Right ventricle myocardium inferior (tissue), 1 donor: ENCODE measurements at regions not wholly inside any gene's neighbourhood (a gene's known extent, or its start where the extent isn't known, plus 50 kb on each side); places are given as distances from the start of the nearest gene placed in this dataset.

Experiments
- ATAC-seq: fragments of 200-7000 bp; cut with Tn5 transposase; one replicate; pipeline ENCODE4 v1.9.1; 2020; ENCODE audit warnings: mild to moderate bottlenecking, moderate library complexity
- DNase-seq: peaks from one replicate; pipeline ENCODE4 v3.0.0; 2021; ENCODE audit errors: missing footprints
- intact Hi-C: fragments of 100-400 bp; cut with DNase I; formaldehyde crosslinking; loops from one replicate; pipeline ENCODE4 v1.11.0; 2022
- donor health status: DM: no; HTN: yes; CAD: no; lungs with severe emphysema.

DNA sequence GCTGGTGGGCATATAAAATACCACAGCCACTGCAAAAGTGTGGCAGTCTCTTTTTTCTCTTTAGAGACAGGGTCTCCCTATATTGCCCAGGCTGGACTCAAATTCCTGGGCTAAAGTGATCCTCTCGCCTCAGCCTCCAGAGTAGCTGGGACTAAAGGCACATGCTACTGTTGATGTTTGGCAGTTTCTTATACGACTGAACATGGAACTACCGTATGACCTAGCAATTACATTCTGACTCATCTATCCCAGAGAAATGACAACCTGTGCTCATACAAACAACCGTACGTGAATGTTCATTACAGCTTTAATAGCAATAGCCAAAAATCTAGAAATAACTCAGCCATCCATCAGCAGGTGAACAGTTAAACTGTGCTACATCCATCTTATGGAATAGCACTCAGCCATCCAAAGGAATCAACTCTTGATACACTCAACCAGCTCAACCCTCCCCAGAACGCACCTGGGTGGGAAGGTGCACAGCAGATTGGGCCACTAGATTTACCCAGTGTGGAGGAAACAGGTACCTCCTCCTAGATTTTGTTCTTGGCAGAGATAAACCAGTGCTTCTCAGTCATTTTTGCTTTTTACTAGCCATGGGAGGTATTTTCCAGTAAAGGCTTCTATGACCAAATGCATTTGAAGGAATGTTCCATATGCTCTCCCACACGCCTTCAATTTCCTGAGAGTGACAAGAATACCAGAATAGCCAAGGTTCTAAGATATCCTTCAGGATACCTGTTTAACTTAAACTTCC is 130.5 kb downstream of the MED15 start:
- no peak for ATAC-seq
- no peak for DNase-seq
- intact Hi-C loops: no loop called here

- ATAC-seq (no peak), DNase-seq (no peak)
- intact Hi-C loops: no loop called here
Observed at GRCh38 chr22:20638507-20638870, 131.1 kb downstream of the MED15 start.

DNA sequence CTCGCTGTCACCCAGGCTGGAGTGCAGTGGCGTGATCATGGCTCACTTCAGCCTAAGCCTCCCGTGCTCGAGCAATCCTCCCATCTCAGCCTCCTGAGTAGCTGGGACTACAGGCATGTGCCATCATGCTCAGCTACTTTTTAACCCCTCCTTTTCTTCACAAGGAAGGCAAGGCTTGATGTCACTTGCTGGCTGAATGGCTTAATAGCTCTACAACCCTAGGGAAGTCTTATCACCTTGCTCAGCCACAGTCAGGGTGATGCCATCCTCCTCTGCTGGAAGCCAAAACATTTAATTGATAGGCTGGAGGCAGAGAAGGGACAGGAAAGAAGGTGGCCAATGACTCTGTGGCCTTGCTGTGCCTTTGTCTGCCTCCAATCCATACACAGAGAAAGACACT is 131.9 kb downstream of the MED15 start:
- ATAC-seq (no peak), DNase-seq (no peak)
- intact Hi-C loops: no loop called here

DNA sequence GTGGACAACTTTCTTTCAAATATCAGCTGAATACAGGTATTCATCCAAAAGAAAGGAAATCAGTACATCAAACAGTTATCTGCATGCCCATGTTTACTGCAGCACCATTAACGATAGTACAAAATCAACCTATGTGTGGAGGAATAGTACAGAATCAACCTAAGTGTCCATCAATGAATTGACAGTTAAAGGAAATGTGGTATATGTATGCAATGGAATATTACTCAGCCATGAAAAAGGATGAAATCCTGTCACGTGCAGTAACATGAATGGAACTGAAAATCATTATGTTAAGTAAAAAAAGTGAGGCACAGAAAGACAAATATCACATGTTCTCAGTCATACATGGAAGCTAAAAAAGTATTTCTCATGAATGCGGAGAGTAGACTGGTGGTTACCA is 132.3 kb downstream of the MED15 start:
- intact Hi-C loops: no loop called here
- DNase-seq: no peak
- ATAC-seq: no peak

DNA sequence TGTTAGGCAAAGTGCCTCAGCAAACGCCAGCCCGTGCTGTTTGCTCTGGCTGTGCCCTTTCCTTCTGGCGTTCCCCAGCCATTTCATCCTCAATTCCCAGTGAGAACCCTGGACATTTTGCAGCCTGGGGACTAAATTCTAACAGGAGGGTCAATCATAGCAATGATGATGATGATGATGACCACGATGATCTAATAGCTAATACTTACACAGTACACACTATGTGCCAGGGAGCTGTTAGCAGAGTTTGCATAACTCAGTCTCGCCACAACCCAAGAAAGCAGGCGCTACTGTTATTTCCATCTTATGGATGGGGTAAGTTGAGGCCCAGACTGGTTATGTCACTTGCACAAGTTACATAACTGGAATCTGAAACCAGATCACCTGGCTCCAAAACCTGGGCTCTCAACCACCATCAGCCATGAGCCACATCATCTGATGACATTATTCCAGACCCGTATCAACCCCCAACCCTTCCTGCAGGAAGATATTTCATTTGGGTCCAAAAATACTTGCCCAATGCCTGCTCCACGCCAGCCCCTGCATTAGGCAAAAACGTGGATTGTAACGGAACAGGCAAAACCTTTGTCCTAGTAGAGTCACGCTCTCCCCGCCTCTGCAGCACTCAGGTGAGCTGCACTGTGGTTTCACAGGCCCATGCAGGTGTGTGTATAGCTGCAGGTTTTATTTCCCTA is 132.6 kb upstream of the SERPIND1 start:
- no peak for ATAC-seq
- DNase-seq: no peak
- intact Hi-C loops: no loop called here

DNA sequence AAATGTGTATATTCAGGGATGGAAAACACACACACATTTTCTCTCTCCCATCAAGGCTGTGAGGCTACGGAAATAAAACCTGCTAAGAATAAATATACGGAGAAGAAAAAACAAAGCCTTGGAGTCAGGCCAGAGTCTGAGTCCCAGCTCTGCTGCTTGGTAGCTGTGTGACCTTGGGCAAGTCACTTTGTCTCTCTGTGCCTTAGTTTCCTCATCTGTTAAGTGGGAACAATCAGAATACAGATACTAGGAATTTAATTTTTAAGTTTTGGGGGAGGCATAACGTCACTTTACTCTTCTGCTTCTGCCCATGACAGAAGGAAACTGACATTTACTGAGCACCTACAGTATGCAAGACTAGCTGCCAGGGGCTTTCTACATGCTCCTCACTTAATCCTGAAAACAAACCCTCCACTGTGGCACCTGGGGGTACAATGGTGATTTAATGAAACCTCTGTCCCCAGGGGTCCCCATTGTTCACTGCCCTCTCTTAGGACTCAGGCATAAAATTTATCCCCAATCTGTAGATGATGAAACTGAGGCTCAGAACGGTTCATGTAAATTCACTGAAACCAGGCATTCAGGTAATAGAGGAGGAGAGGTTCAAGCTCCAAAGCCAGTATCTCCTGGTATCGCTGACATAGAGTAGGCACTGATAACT is 131.9 kb upstream of the SERPIND1 start:
- intact Hi-C loops: no loop called here
- no peak for DNase-seq
- ATAC-seq: no peak

DNA sequence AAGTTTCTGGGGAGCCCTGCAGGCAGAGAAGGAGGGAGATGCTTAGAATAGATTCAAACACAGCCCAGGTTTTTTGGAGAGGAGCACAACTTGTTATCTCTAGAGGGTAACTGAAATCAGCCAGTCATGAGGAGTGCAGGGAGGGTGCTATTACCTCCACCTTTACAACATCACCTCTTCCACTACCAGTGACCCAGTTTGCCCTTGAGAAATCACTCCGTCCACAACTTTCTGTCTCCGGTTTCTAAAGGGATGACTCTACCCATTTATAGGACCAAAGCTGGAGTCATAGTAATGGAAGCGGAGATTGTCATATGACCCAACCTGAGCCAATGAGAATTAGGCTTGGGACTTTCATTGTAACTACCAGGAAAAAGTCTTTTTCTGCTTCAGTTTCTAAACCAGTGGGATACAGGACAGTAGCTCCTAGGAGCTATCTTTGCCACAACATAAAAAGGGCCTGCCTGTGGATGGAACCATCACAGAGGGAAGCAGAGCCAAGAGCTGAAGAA is 131.2 kb upstream of the SERPIND1 start:
- intact Hi-C loops: no loop called here
- ATAC-seq (no peak), DNase-seq (no peak)

DNA sequence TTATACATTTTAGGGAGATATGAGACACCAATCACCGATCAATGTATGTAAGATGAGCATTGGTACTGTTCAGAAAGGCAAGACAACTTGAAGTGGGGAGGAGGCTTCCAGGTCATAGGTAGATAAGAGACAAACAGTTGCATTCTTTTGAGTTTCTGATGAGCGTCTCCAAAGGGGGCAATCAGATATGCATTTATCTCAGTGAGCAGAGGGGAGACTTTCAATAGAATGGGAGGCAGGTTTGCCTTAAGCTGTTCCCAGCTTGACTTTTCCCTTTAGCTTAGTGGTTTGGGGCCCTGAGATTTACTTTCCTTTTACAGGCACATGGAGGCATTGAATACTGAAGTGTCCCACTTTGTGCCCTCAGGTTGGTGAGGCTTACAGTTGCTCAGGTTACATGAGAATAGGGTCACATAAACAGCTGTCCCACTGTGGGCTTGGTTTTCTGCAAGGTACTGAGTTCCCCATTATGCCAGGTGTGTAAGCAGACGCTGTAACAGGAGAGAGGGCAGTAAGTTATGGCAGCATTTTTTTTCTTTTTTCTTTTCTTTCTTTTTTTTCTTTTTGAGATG is 129.8 kb upstream of the SERPIND1 start:
- intact Hi-C loops: no loop called here
- ATAC-seq (no peak), DNase-seq (no peak)

- ATAC-seq (no peak), DNase-seq (no peak)
- intact Hi-C loops: no loop called here
Observed at GRCh38 chr22:20645954-20646353, 128.0 kb upstream of the SERPIND1 start.

DNA sequence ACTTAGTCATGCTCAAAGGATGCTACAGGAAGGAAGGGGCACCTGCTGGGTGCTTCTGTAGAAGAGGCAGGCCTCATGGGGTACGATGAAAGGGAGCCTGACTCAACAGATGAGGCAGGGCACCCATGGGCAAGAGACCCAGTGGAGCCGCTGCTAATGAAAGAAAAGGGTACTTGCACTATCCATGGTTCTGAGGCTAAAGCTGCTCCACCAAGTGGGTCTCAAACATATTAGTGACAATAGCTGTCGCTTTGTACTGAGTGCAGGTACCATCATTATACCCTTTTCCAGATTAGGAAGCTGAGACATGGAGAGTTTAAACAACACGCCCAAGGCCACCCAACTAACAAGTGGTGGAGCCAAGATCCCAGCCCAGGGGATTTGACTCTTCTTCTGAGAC is 127.5 kb upstream of the SERPIND1 start:
- DNase-seq (no peak), ATAC-seq (no peak)

GRCh38 chr22:20646906-20647305 is 127.0 kb upstream of the SERPIND1 start:
- ATAC-seq (no peak), DNase-seq (no peak)
- intact Hi-C loops: no loop called here

More for the DNA sequence above, 127.5 kb upstream of the SERPIND1 start:
- intact Hi-C loops: no loop called here

- no peak for ATAC-seq
- intact Hi-C loops: no loop called here
- DNase-seq: no peak
Observed at GRCh38 chr22:20647586-20648305, 126.2 kb upstream of the SERPIND1 start.

GRCh38 chr22:20648306-20648903 is 125.5 kb upstream of the SERPIND1 start:
- intact Hi-C loops: no loop called here
- DNase-seq (no peak), ATAC-seq (no peak)

GRCh38 chr22:20650294-20651207 is 123.4 kb upstream of the SERPIND1 start:
- ATAC-seq (no peak), DNase-seq (no peak)
- intact Hi-C loops: no loop called here

DNA sequence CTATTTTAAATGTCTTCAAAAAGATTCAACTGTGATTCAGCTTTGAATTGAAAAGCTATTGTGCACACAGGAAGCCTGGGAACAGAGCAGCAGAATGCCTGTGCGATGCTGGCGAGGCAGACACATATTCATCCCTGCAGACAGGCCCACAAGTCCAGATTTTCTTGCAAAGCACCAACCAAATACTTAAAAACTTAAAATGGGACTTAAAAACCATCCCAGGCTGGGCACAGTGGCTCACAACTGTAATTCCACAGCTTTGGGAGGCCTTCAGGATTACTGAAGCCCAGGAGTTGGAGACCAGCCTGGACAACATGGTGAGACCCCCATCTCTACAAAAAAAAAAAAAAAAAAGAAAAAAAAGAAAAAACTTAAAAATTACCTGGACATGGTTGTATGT is 122.6 kb upstream of the SERPIND1 start:
- ATAC-seq: no peak
- intact Hi-C loops: no loop called here
- no peak for DNase-seq

GRCh38 chr22:20652130-20652529 is 121.8 kb upstream of the SERPIND1 start:
- DNase-seq (no peak), ATAC-seq (no peak)
- intact Hi-C loops: no loop called here

GRCh38 chr22:20652582-20652981 is 121.3 kb upstream of the SERPIND1 start:
- ATAC-seq: no peak
- intact Hi-C loops: no loop called here
- DNase-seq: no peak
